GM21515 (cell line): ENCODE measurements at regions not wholly inside any gene's neighbourhood (a gene's known extent, or its start where the extent isn't known, plus 50 kb on each side); places are given as distances from the start of the nearest gene placed in this dataset.

Source experiments
- ATAC-seq: cut with Tn5 transposase; IDR thresholded peaks from one replicate; pipeline ENCODE4 v1.9.1; 2021; ENCODE audit not compliant: unreplicated experiment

DNA sequence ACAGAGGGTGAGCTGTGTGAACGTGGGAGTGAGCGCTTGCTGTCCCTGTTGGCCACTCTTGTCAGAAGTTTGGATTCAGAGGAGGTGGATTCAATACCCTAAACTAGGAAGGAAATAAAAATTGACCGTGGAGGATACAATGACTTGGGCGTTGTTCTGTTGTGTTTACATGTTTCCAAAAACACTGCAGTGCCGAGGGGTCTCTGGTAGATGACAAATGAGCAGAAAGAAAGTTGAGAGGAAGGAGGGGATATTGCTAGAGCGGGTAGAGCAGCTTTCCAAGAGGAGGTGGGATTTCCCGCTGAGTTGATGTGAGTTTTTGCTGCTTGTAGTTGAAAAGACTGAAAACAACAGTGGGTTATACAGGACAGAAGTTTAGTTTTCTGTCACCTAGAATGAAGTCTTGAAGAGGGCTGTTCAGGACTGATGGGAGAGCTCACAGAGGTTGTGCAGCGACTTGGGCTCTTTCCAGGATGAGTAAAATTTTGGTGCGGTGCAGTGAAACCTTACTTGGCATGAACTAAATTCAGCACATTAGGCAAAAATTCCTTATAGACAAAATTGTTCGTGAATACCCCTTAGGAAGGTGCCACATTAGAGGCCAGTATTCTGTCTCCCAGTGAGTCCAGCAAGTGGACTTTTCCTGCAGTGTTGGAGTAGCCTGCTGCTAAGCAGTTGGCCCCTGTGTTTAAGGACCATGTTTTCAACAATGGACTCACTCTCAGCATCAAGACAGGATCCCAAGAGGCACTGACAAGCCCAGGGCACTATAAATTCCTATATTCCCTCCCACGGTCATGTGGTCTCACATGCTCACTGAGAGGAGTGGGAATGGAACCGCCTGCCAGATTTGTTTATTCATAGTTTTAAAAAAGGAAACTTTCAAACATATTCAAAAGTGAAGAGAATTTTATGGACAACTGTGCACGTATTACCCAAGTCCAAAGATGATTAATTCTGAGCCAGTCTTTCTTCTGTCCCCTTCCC lies 435.0 kb upstream of the C2CD4B start:
- no peak for ATAC-seq

- ATAC-seq = no peak
These were observed 436.9 kb upstream of the C2CD4B start for GRCh38 chr15:62601777-62602545.

DNA sequence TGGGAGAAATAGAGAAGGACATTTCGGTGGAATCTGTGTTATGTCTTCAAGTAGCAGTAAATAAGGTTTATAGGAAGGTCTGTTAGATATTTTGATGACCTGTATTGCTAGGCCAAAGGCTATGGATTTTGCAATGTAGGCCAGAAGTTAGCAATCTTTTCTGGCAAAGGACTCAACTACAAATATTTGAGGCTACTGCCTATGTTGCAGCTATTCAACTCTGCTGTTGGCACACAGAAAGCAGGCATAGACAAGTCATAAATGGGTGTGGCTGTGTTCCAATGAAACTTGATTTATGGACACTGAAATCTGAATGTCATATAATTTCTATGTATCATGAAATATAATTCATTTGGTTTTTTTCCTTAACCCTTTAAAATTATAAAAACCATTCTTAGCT lies 438.7 kb upstream of the C2CD4B start:
- ATAC-seq = no peak

- ATAC-seq = no peak
These were observed 437.3 kb upstream of the TPM1 start for GRCh38 chr15:62605282-62605681.

GRCh38 chr15:62606376-62607113 lies 436.0 kb upstream of the TPM1 start:
- no peak for ATAC-seq

GRCh38 chr15:62607114-62607462 lies 435.5 kb upstream of the TPM1 start:
- no peak for ATAC-seq

GRCh38 chr15:62607643-62608042 lies 434.9 kb upstream of the TPM1 start:
- ATAC-seq = no peak

DNA sequence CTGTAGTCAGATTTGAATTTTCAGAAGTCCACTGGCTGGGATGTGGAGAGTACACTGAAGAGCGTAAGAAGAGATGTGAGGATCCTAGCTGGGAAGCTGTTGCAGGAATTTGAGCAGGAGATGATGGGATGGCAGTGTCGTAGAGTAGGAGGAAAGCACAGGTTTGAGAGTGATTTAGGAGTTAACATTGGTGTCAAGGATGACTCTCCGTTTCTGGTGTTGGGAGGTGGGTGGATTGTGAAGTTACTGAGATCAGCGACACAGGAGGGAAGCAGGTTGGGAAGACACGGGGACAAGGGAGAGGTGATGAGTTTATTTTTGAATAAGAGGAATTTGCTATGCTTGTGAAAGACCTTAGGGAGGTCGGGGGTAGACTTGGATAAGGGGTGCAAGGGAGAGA lies 434.2 kb upstream of the TPM1 start:
- no peak for ATAC-seq

DNA sequence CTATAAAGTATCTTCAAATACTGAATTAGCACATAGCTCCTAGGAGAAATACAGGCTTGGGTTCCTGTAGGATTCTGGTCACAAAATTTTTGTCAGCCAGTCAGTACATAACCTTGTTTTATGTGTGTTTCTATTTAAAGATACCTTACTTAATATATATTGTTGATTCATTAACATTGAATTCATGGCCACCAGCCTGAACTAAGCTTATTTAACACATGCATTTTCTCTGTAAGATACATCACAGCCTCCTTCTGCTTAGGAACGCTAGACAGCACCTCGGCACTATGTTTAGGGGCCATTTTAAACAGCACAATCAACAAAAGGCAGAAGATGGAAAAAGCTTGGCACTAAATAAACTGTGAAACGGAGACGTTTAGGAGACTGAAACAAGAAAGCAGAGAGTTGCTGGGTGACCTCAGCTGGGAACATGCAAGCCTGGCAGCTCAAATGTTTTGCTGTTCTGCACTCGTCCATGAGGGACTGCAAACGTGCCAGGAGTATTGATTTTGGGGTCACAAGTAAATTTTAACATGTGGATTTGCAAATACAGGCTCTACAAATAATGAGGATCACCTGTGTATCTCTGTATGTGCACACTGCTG lies 432.2 kb upstream of the TPM1 start:
- ATAC-seq = no peak

DNA sequence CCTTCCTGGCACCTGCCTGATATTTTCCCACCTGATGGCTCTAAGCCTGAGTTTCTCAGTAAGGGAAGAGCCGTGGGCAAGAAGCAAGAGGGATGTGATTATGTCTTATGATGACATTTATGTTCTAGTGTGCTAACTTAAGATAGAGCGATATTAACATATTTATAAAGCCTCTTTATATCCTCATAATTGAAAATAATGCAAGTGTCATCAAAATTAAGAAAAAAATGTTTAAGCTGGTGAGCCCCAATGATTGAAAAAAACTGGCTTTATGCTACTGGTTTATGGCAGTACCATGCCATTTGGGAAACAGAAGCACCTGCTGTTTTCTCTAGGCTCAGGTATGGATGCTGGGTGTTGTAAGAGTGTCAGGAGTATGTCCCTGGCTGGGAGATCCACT lies 431.5 kb upstream of the TPM1 start:
- ATAC-seq = no peak

- no peak for ATAC-seq
These were observed 430.3 kb upstream of the TPM1 start for GRCh38 chr15:62612183-62612733.

DNA sequence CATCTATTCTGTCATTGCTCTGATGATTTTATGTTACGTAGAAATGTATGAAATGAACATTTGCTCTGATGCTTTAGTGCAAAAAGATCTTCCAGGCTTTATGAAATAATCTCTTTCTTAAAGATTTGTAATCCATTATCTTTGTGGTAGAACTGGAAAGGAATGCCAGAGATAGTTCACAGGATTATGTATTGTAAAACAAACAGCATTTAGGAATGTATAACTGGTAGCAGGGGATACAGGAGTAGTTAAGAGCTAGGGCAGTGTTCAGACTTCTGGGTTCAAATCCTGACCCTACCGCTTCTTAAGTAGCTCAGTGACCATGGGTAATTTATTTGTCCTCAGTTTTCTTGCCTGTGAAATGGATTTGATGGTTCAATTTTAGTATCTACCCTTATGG lies 429.8 kb upstream of the TPM1 start:
- no peak for ATAC-seq

DNA sequence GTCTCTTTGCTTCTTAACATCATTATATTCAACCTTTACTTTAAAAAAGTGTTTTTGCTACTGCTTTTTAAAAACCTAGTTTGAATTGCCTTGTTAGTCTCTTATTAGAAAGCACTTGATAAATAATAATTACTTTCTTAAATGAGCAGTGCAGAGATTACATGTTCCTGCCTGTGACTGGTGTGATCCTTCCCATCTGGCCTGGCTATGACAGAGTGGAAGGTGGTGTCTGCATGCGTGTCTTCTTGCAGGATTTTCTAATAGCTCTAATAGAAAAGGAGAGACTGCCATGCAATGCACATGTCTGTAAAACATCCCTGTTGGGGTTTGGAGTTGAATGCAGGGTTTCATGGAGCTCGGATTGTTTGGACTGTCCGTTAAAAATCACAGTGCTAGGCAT lies 425.8 kb upstream of the TPM1 start:
- ATAC-seq = no peak

- ATAC-seq = no peak
These were observed 424.8 kb upstream of the TPM1 start for GRCh38 chr15:62617741-62618140.

DNA sequence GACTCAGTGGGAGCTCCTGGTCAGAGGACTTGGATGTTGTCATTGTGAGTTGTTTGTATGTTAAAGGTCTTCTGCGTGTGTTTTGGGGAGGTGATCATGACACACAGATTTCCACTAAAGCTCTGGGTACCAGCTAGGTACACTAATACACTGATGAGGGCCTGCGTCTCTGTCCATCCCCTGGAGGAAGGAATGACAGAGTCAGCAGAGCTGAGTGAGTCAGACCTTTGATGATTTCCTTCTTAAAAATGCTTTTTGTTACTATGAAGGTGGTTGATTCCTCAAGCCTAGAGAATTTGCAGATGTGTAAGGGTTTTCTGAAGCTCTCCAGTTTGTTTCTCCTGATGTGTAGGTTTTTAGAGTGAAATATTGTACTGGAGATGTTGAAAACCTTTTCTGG lies 424.1 kb upstream of the TPM1 start:
- no peak for ATAC-seq

DNA sequence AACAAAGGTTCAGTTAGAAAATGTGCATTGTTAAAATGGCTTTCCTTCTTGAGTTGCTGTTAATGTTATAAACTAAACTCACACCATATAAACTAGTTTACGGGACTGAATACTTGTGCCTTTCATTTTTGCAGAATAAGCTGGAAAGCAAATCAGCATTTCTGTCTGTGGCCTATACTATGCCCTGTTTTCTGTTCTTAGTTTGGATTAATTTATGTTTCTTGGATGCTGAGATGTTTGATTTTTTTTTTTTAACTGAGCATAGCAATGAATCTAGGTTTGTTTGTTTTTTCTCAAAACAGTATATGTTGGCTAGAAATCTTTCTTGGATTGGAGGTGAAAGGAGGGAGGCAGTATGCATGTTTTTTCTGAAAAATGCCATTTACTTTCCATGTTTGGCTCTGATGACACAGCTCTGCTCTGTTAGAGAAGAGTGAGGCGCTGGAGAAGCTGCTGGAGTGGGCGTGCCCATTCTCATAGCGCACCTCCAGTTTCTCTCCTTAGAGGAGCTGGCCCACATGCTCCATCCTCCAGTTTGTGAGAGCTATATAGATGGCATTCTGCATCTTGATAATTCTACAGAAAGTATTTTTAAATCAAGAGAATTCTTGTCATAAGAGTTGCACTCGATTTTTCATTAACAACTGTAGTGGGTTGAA lies 423.6 kb upstream of the TPM1 start:
- ATAC-seq = no peak

DNA sequence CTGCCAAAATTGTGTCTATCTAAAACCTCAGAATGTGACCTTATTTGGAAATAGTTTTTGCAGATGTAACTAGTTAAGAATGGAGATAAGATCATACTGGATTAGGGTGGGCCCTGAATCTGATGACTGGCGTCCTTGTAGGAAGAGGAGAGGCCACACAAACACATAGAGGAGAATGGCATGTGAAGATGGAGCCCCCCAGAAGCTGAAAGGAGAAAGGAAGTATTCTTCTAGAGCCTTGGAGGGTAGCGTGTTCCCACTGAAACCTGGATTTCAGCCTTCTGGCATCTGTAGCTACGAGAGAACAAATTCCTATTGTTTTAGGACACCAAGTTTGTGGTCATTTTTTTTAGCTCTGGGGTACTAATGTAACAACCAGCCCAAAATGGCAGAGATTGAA lies 423.0 kb upstream of the TPM1 start:
- no peak for ATAC-seq

GRCh38 chr15:62622775-62623174 lies 419.8 kb upstream of the TPM1 start:
- ATAC-seq = no peak

- no peak for ATAC-seq
These were observed 417.8 kb upstream of the TPM1 start for GRCh38 chr15:62624547-62625378.
